CD4-positive, alpha-beta T cell treated with Interferon alpha-2 for 1 hour (primary cell): ENCODE measurements at regions not wholly inside any gene's neighbourhood (a gene's known extent, or its start where the extent isn't known, plus 50 kb on each side); places are given as distances from the start of the nearest gene placed in this dataset.

Source experiments
- DNase-seq, 2 donors: peaks; one replicate each; pipeline ENCODE4 v3.0.0-alpha.2; 2020 to 2022

DNA sequence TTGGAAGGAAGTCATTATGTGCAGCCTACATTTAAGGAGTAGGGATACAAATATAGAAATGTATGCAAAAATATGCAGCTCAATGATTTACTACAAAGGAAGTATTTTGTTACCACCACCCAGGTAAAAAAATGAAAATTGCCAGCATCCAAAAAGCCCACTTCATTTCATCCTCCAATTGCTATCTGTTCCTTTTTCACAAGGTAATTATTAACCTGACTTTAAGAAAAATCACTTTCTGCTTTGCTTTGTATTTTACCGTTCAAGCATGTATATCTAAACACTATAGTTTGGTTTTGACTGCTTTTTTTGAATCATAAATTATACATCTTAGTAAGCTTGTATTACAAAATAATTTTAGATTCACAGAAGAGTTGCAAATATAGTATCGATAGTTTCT, 768.5 kb upstream of the GJE1 start:
- DNase-seq, result no peak

DNA sequence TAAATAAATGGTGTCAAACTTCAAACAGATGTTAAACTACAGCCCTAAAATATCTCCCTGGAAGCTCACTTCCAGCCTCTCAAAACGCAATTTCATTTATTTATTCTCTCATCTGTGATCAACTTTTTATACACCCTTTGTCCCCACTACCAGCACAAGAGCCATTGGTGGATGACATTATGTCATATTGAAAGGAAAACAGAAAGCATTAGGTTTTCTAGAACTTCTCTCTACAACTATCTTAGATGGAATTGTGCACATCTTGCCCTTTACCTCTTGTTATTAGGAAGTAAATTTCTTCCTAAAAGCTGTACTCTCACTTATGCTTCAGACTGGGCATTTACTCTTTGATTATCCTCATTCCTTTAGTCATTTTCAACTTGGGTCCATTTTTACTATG, 771.2 kb upstream of the GJE1 start:
- DNase-seq, result no peak

DNA sequence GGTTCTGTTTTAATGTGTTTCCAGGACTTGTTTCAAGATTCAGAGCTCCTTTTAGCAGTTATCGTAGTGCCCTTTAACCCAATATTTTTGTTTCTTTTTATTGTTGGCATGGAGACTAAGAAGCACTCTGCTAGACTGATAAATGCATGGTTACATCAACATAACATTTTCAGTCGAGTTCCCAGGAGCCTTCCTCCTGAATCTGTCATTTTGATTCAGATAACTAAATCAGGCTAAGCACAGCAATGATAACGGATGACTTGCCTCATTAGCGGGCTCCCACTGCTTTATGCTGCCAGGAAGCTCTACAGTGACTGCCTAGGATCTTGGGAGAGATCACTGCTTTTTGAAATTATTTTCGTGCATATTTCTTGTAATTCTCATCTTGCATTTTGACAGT, 772.8 kb upstream of the GJE1 start:
- DNase-seq, result no peak

DNA sequence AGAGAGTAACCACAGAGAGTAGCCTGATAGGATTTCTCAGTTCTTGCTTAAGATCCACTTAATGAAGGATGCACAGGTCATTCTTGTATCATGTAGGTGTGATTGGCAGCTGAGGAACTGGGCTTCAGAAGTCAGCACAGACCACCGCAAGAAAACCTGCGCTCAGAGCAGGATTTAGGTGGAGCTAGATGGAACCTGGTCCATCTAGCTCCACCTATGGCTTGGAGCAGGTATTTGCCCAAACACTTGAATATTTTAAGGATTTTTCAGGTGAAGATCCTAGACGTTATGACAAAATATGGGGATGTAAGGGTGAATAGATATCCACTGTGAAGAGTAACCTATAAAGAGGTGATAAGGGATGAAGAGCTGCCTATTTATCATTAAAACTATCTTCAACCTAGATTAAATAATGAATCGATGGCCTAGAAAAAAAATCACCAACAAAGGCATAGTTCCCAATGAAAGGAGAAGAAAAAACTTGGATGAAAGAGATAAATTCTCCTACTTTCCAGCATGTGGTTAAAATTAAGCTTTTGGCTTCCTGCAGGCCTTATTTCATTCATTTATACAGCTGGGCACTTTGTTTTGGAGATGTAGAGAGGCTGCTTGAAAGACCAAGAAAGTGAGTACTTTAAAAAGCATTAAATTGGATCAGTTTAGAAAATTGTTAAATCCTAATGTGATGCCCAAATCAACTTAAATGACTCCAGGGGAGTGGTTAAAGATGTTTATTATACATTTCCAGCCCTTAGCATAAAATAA, 778.4 kb upstream of the GJE1 start:
- no peak for DNase-seq

DNA sequence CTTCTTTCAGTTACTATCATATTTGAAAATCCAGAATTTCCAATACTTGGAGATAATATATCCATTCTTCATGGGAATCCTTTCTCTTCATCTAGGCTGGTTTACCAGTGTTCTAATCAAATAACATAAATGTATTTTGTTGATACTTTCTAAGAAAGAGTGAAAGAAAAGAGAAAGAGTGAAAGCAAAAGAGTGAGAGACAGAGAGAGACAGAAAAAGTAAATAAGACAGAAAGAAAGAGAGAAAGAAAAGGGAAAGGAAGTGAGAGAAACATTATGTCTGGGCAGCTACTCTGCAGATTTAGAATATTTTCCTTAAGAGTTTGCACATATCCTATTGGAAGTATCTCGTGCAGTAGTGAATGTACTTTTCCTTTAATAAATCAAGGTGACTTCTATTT, 781.0 kb upstream of the GJE1 start:
- DNase-seq, result no peak

DNA sequence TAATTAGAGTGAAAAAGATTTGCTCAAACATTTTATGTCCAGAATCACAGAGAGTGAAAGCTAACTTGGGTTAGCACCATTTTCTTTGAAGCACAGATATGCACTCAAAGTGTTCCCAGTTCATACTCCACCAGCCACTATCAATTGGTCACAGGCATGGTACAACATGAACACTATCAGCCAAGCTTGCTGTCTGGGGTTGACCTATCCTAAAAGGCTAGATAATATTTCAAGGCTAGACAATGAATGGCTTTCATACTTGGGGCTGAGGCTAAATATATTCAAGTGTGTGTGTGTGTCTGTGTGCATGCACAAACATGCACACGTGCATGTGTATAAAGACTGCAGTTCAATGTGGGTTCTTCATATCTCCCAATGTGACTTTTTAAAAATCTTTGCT, 783.0 kb upstream of the GJE1 start:
- DNase-seq, result no peak

DNA sequence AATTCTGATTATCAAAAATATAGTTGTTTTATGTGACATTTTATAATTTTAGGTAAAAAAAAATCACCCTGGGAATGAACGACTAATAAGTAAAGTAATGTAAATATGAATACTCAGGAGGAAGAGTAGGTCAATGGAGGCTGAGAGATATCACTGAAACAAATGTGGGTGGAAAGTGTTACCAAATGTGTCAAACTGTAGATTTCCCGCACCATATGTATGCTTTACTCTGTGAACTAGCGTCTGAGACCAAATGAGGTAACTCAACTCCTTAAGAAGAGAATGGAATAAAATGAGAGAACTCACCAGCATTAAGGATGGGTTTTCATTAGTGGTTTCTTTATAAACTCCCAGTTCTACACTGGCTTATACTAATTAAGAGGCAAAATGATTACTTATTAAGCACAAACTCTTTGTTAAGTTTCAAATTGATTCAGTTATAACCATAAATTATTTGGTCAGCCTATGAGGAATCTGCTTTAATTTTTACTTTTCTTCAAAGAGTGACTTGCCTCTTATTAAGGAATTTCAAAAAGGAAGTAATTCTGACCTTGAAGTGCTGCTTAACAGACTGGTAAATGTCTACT, 784.7 kb upstream of the GJE1 start:
- DNase-seq, result no peak

DNA sequence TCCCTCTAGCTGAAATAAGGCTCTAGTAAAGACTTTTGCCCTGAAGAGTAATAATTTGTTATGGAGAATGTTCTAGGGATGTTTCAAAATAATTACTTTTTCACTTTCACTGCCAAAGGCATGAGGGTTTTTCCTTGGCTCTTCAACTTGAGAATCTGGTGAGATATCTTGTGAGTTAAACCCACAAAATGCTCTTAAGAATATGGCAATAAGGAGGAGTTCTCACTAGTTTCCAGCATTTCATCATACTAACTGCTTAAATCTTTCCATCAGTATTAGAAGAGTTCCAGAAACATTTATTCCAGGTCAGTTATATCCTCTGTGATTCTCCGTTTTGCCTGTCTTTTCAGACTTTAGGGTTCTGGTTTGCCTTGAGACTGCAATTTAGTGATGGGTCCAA, 785.6 kb upstream of the GJE1 start:
- no peak for DNase-seq

DNA sequence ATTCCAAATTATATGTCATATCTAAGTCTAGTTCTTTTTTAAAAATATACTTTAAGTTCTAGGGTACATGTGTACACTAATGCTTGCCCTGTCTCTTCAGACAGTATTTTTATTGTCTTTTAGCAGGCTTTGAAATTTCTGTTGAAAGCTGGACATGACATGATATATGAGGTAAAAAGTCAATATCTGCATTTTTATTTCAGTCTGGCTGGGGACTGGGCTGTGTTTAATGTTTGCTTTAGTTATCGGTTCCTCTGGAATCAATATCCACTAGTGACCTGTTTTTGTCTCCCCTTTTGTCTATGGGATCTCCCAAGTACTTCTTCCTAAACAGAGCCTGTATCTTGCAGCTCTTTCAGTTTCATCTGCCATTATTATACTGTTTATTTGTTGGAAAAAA, 786.2 kb upstream of the GJE1 start:
- DNase-seq, result no peak

DNA sequence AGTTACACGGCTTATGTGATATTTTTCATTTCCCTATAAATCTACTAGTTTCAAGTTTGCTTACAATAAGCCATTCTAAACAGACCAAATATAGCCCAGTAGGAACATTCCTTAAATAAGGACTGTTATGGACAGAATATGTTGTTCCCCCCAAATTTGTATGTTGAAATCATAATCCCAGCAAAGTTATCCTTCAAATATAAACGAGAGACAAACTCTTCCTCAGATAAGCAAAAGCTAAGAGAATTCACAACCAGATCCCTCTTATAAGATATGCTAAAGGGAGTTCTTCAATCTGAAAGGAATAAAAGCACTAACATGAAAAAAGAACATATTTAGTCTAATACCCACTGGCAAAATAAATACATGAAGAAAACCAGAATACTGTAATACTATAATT, 795.5 kb upstream of the GJE1 start:
- no peak for DNase-seq

DNA sequence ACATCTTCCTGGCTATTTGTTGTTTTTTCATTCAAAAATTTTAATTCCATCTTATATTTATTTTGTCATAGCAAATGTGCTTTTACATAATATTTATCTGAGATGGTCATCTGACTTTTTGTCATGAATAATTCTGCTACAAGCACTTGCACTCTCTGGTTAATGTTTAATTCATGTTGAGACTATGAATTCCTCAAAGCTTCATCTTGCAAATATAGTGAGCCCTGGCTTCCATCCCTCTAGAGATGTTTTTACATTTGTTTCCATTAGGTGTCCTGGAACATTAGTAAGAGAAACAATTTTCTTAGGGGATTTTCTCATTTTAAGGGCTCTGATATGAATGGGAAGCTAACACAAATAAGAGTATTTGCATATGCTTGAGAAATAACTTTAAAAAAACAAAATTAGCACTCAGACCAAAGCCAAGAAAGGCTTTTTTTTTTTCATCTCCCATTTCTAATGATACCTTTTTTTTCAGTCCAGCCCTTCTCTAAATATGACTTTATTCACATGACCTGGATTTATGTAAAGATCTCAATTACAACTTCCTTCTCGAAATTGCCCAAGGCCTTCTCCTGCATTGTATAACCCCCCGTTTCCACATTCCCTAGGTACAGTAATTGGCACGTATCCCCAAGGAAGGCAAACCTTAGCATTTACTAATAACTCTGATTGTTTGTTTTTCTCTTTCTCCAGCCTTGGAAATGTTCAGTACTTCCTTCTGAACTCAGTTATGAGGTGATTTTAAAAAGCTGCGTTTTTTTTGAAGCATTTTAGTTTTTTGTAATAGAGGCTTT, 797.0 kb upstream of the GJE1 start:
- DNase-seq, result no peak

DNA sequence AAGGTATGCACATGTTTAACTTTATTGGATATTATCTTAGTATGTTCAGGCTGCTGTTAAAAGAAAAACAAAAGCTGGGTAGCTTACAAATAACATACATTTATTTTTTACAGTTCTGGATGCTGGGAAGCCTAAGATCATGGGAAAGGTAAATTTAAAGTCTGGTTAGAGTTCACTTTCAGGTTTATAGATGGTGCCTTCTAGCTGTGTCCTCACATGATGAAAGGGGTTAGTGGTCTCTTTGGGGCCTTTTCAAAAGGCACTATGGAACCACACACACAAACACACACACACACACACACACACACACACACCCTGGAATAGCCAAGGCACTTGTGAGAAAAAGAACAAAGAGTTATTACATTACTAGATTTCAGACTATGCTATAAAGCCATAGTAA, 805.8 kb upstream of the GJE1 start:
- DNase-seq, result no peak

DNA sequence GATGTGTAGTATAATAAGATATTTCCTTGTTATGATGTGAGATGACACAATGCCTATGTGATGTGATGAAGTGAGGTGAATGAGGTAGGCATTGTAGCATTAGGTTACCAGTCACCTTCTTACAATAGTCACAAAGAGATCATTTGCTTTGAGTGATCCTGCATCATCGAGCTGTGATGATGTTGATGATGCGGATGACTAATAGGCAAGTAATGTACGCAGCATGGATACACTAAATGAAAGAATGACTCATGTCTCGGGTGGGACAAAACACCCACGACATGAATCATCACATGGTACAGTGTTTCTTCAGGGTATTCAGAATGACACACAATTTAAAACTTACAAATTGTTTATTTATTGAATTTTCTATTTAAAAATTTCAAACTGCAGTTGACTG, 806.3 kb upstream of the GJE1 start:
- peak; percentile 1 to 50 for DNase-seq

DNA sequence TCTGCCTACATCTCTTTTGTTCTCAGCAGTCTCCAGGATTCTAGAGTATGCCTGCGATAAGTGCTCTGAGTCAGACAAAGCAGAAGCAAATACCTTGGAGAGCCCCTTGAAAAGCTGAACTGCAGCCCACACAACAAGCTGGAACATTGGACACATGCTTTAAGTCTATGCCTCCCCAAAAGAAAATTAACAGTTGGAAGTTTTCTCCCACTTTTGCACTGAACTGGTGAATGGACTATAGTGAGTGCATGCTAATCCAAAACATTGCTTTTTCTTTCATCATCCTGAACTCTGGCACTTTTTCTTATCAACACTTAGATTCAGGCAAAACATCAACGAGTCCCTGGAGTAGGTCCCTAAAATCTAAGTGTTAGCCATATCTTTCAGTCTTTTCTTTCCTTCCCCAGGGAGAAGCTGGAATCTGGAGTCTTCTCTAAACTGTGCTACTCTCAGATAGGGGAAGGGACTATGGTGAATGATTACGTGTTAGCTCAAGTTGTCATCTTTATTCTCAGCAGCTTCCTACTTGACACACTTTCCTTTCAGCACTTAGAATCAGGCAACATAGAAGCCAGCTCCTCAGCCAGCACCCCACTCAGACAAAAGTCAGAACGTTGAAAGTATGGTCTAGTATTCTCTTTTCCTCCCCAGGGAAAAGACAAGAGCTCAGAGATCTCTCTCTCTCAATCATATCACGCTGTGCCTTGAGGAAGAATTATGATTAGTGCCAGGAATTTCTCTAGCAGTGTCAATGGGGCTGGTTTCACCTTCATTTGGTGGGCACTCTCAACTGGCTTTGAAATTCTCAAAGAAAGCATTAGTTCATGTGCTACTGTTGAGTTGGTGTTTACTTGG, 811.0 kb upstream of the GJE1 start:
- DNase-seq, result no peak

DNA sequence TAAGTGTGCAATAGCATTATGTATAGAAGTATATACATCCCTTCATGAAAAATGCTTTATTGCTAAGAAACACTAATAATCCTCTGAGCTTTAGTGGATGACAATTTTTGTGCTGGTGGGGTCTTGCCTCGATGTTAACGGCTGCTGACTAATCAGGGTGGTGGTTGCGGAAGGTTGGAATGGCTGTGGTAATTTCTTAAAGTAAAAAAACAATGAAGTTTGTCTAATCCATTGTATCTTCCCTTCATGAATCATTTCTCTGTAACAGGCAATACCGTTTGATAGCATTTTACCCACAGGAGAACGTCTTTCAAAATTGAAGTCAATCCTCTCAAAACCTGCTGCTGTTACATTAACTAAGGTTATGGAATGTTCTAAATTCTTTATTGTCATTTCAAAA, 816.5 kb upstream of the GJE1 start:
- no peak for DNase-seq

DNA sequence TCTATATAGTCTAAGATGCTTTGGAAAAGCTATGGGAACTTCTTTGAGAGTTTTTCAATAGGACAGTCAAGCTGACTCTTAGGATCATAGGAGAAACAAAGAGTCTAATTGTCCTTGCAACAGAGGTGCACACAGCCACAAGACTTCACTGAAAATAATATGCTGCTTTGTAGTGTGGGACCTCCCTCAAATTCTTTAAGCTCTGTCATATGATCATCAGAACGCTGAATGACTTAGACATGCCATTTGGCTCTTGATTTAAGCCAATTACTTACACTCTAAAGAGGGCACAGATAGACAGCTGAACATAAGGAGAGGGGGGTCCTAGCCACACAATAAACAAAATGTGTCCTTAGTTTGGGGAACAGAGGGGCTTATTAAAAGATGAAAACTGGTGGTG, 818.7 kb upstream of the GJE1 start:
- DNase-seq, result no peak

DNA sequence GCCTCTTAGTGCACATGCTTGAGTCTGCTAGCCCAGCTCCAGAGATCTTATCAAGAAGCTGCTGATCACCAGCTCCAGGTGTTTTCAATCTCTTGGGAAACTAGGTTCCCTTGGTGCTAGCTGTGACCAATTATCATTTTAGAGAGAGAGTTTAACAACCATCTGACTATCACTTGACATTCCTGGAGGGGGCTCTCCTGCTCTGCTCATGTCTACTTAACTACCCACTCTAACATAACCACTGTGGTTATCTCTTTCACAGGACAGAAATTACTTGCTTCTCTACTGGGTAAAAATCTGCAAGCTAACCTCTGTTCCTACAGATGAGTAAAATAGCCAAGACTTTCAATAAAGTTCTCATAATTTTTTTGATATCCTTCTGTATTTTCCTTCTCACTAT, 823.4 kb upstream of the GJE1 start:
- peak; percentile 2 to 29 for DNase-seq

DNA sequence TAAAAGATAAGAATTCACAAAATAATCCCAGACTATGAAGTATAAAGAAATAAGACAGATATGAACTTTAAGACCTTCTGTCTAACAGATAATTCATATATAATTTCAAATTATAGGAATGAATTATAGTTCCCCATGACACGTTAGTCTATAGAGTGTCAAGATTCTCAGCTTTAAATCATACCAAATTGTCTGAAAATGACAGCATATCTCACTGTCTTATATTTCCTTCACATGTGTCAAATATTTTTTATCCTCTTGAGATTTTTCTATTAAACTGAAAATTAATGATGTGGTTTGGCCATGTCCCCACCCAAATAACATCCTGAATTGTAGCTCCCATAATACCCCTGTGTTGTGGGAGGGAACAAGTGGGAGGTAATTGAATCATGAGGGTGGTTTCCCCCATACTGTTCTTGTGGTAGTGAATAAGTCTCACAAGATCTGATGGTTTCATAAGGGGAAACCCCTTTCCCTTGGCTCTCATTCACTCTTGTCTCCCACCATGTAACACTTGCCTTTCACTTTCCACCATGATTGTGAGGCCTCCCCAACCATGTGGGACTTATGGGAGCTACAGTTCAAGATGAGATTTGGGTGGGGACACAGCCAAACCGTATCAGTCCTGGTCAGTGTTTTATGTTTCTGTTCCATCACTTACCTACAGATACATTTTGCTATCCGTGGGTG, 825.3 kb upstream of the GJE1 start:
- DNase-seq, result no peak

DNA sequence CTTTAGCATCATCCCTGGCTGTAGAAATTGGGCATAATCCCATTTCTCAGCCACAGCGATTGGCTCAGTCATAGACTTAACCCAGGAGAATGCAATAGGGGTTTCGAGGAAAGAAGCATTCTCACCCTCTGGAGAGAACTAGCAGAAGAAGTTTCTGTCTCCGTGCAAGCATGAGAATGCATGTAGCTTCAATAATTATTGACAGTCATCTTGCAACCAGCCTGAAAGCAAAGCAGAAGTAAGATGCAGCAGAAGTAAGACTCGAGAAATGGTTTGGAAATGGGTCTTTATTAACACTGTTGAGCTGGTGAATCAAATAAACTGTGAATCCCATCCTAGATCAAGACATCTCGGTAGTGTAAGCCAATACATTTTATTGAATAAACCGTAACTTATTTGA, 828.8 kb upstream of the GJE1 start:
- no peak for DNase-seq

DNA sequence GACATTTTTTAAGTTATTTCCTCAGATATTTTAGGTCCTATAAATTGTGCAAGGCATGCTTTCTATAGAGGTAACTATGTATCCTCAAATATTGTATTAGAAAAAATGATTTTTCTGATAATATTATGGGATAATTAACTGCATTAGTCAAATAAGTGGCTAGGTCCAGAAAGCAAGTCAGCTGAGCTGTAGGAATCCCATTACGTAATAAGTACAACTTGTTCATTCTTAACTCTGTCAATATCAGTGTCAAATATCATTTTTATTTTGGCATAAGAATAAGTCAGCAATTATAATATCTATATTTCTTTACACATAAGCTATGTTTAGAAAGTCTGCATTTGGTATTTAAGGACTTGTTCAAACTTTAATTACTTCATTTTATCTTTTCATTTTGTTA, 830.9 kb upstream of the GJE1 start:
- no peak for DNase-seq

DNA sequence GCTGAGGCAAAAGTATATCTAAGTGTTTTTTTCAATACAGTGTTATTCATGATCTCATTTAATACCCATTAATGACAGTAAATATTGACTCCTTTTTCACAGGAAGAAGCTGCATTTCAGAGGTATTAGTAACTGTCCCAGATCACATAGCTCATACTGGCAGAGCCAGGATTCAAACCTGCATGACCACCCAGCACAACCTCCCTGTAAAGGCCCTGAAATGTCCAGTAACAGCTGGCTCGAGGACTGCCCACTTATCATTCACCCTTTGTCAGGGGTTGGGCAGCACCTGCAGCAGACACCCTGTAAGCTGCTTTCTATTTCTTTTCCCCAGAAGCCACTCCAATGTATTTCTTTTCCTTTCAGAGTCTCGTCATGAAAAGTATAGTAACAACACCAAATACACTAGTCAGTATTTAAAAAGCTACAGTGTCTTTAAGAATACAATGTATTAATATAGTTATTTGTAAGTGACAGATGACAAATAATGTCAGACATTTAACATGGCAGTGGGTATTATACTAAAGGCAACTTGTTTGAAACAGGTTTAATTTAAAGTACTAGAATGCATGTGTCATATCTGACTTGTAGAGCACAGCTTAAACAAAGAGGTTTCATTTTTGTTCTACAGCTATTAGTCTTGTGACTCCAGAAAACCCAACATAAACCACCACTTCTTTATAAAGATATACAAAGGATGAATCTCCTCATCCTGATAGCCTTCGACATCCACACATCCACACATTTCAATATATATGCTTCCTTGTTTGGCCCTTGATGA, 841.6 kb upstream of the GJE1 start:
- DNase-seq, result no peak

DNA sequence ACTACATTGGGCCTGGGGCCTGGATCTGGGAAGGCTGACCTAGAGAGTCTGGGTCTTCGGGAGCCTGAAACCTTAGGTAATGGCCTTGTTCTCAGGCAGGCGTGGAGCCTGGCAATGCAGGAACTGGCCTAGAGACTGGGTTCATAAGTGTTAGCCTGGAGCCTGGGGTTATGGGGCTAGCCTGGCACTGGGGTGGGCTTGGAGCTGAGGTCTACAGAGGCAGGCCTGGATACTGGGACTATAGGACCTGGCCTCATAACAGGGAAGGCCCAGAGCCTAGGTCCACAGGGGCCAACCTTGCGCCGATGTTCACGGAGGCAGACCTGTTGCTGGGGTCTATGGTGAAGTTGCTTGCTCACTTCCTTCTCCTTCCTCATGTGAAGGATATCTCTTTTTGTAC, 843.8 kb upstream of the GJE1 start:
- DNase-seq, result no peak
